LNCaP clone FGC (cell line): ENCODE measurements at regions not wholly inside any gene's neighbourhood (a gene's known extent, or its start where the extent isn't known, plus 50 kb on each side); places are given as distances from the start of the nearest gene placed in this dataset.
"Not testable (repeated sequence)": the region's sequence is repeated elsewhere in the genome, so short reads cannot be mapped to it uniquely, and the experiment has no call there.

Experiments
- DNase-seq: peaks from one replicate; pipeline ENCODE4 v3.0.0-alpha.2; 2011; ENCODE audit warnings: low read depth
- H3K4me3 ChIP-seq: 2 replicates; pipeline ENCODE4 v1.5.1; 2011; ENCODE audit warnings: mild to moderate bottlenecking, low read depth, low read length, control low read depth
- CTCF ChIP-seq: IDR thresholded peaks from 2 replicates; pipeline ENCODE4 v1.5.1; 2012; ENCODE audit warnings: mild to moderate bottlenecking; ENCODE audit not compliant: control insufficient read depth, insufficient read depth; ENCODE audit errors: extremely low read depth

GRCh38 chrX:147228153-147228552 lies 413.6 kb upstream of the CXorf51A start:
- no peak overlapping the region for H3K4me3 ChIP-seq
- no peak for TF ChIP-seq CTCF
- no peak for DNase-seq

- no peak for TF ChIP-seq CTCF
- no peak for DNase-seq
- no peak overlapping the region for H3K4me3 ChIP-seq
Measured at GRCh38 chrX:147226801-147227200, 412.3 kb upstream of the CXorf51A start.

GRCh38 chrX:147217334-147217733 lies 402.8 kb upstream of the CXorf51A start:
- no peak overlapping the region for H3K4me3 ChIP-seq
- no peak for TF ChIP-seq CTCF

GRCh38 chrX:147200494-147200893 lies 385.9 kb upstream of the CXorf51A start:
- H3K4me3 ChIP-seq, DNase-seq: not testable (repeated sequence)

More at GRCh38 chrX:147217334-147217733, 402.8 kb upstream of the CXorf51A start:
- no peak for DNase-seq

- H3K4me3 ChIP-seq: no peak overlapping the region
- TF ChIP-seq CTCF: no peak
- no peak for DNase-seq
Measured at GRCh38 chrX:147191361-147191760, 376.8 kb upstream of the CXorf51A start.

- DNase-seq: no peak
- TF ChIP-seq CTCF: no peak
- H3K4me3 ChIP-seq: no peak overlapping the region
Measured at GRCh38 chrX:147183161-147183560, 368.6 kb upstream of the CXorf51A start.

- no peak for TF ChIP-seq CTCF
- no peak for DNase-seq
- no peak overlapping the region for H3K4me3 ChIP-seq
Measured at GRCh38 chrX:147180886-147181285, 366.3 kb upstream of the CXorf51A start.
